Bronchial epithelial cell (primary cell): ENCODE measurements at regions not wholly inside any gene's neighbourhood (a gene's known extent, or its start where the extent isn't known, plus 50 kb on each side); places are given as distances from the start of the nearest gene placed in this dataset.

Experiments used
- DNase-seq: peaks from one replicate; pipeline ENCODE4 v3.0.0-alpha.2; 2010; ENCODE audit warnings: low read depth
- FAIRE-seq: peaks from 2 replicates; lab custom pipeline; 2011; peaks lifted over from hg19 to GRCh38; lab: Jason Lieb, UNC
- H3K27me3 ChIP-seq: 2 replicates; pipeline ENCODE4 v1.5.1; 2011; ENCODE audit warnings: low read length; ENCODE audit not compliant: control insufficient read depth, insufficient read depth
- H3K36me3 ChIP-seq: 2 replicates; pipeline ENCODE4 v1.5.1; 2011; ENCODE audit warnings: low read length; ENCODE audit not compliant: control insufficient read depth, insufficient read depth
- H3K4me3 ChIP-seq: 2 replicates; pipeline ENCODE4 v1.5.1; 2011; ENCODE audit warnings: mild to moderate bottlenecking, low read depth, low read length, control low read depth
- TF ChIP-seq, protein P1 (sequence below): IDR thresholded peaks from 2 replicates; pipeline ENCODE4 v1.5.1; 2011; ENCODE audit warnings: mild to moderate bottlenecking, moderate library complexity, low read length, control low read depth, inconsistent platforms; ENCODE audit not compliant: insufficient read depth, severe bottlenecking

DNA sequence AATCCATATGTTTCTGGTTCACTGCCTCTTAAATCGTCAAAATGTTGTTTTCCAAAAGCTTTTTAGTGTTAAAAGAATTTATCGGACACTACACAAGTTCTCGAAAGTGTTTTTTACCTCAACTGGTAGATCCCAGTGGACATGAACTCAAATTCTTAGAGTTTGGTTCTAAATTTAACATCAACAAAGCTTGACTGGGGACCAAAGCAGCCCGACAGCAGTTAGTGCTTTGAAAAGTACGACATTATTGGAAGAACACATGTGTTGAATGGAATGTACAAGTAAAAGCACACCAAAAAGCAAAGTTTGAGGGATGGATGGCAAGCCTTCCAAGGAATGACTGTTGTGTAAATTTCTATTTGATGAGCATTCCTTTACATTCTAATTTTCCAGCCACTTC, 803.9 kb upstream of the POU3F3 start:
- TF ChIP-seq, protein P1, sequence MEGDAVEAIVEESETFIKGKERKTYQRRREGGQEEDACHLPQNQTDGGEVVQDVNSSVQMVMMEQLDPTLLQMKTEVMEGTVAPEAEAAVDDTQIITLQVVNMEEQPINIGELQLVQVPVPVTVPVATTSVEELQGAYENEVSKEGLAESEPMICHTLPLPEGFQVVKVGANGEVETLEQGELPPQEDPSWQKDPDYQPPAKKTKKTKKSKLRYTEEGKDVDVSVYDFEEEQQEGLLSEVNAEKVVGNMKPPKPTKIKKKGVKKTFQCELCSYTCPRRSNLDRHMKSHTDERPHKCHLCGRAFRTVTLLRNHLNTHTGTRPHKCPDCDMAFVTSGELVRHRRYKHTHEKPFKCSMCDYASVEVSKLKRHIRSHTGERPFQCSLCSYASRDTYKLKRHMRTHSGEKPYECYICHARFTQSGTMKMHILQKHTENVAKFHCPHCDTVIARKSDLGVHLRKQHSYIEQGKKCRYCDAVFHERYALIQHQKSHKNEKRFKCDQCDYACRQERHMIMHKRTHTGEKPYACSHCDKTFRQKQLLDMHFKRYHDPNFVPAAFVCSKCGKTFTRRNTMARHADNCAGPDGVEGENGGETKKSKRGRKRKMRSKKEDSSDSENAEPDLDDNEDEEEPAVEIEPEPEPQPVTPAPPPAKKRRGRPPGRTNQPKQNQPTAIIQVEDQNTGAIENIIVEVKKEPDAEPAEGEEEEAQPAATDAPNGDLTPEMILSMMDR = no peak
- Histone ChIP-seq H3K4me3 (no peak overlapping the region), H3K27me3 (no peaks in the 10 kb centered on the region), H3K36me3 (no peaks in the 10 kb centered on the region)
- FAIRE-seq (no peak), DNase-seq (no peak)

DNA sequence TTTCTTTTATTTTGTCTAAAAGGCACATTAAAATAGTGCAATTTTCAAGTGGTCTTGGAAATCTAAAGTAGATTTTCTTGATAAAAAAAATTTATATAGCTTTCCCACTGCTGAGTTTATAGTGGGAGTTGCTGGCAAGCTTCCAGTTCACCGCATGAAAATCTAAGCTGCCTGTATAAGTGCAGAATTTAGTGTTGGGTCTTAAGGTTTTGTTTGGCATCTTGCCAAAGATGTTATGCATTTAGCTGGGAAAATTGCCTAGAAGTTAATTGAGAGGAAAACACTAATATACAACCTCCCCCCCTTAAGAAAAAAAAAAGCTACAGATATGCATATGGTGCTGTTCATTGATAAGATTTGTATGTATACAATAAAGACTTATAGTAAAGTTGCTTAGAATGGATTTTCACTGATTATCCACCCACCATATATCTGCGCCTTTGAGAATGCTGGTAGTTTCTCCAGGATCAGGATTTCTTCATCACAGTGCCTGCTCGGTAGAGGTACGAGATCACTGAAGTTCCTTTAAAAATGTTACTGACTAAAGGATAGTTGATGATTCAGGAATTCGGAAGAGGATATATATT, 803.2 kb upstream of the POU3F3 start:
- Histone ChIP-seq H3K4me3 (no peak overlapping the region), H3K36me3 (no peaks in the 10 kb centered on the region), H3K27me3 (no peaks in the 10 kb centered on the region)
- no peak for DNase-seq
- TF ChIP-seq, protein P1 = no peak
- no peak for FAIRE-seq

DNA sequence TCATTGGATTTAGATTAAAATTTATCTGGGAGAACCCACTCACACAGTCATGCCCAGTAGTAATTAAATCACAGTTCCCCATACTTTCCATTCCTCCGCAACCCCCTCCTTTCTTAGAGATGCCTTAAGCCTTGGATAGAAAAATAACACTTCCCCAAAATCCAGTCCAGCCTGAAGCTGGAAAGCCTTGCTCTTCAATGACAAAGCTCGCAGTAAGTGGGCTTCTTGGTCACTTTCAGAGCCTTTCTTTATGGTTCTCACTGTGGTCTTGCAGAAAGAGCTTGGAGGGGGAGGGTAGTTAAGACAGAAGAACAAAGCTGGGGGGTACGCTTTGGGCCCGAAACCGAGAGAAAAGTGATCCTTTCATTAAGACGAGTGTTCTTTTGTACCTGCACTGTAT, 802.1 kb upstream of the POU3F3 start:
- Histone ChIP-seq H3K36me3 (no peaks in the 10 kb centered on the region), H3K4me3 (no peak overlapping the region), H3K27me3 (no peaks in the 10 kb centered on the region)
- no peak for FAIRE-seq
- DNase-seq = no peak
- TF ChIP-seq, protein P1 = no peak

DNA sequence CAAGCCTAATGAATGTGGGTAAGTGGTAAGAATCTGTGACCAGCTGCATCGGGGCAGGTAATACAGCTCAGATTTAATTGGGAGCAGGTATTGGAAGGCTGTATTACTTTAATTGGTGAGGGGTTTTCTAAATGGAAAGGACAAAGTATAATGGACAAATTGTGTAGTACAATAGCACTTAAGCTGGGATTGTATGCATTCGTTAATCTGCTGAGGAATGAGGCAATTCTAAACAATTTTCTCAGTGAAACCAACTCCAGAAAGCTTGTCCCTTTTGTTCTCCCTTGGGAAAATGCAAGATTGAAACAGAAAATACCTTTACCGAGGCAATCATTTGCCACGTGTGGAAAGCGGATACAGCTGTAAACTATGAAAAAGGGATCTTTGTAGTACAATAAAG, 801.6 kb upstream of the POU3F3 start:
- Histone ChIP-seq H3K27me3 (no peaks in the 10 kb centered on the region), H3K36me3 (no peaks in the 10 kb centered on the region), H3K4me3 (no peak overlapping the region)
- no peak for FAIRE-seq
- TF ChIP-seq, protein P1 = no peak
- no peak for DNase-seq

DNA sequence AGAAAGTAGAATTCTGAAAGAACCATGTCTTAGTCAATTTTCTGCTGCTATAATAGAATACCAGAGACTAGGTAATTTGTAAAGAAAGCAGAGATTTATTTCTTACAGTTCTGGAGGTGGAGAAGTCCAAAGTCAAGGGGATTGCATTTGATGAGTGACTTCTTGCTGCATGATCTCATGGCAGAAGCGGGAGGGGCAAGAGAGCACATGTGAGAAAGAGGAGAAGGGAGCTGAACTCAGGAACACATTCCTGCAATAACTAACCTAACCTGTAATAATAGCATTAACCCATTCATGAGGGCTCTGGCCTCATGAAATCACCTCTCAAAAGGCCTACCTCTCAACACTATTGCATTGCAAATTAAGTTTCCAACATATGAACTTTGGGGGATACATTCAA, 797.5 kb upstream of the POU3F3 start:
- Histone ChIP-seq H3K27me3 (no peaks in the 10 kb centered on the region), H3K4me3 (no peak overlapping the region), H3K36me3 (no peaks in the 10 kb centered on the region)
- FAIRE-seq (no peak), DNase-seq (no peak)
- TF ChIP-seq, protein P1 = no peak

DNA sequence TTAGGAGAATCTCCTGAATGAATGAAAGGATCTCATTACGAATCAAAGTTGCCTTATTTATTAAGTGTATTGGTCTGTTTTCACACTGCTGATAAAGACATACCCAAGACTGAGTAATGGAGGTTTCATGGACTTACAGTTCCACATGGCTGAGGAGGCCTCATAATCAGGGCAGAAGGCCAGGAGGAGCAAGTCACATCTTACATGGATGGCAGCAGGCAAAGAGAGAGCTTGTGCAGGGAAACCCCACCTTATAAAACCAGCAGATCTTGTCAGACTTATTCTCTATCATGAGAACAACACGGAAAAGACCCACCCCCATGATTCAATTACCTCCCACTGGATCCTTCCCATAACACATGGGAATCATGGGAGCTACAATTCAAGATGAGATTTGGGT, 785.2 kb upstream of the POU3F3 start:
- DNase-seq (no peak), FAIRE-seq (no peak)
- Histone ChIP-seq H3K4me3 (no peak overlapping the region), H3K36me3 (no peaks in the 10 kb centered on the region), H3K27me3 (no peaks in the 10 kb centered on the region)
- TF ChIP-seq, protein P1 = no peak
